ENCODE measurements at regions not wholly inside any gene's neighbourhood (a gene's known extent, or its start where the extent isn't known, plus 50 kb on each side); places are given as distances from the start of the nearest gene placed in this dataset.

- DNase-seq (ENCODE audit: low read depth, low spot score) = no peak
- no peak overlapping the region for H3K4me3 ChIP-seq (ENCODE audit: low read depth, low read length)
- in situ Hi-C loops (cut with HindIII; ENCODE audit: low sequenced_read_pairs) = no loop called here
- TF ChIP-seq CTCF (IDR thresholded peaks at IDR 0.05; ENCODE audit: low read depth, low read length) = no peak
These were observed 209.7 kb downstream of the RBM26 start for GRCh38 chr13:79196366-79196765.

- no peak overlapping the region for H3K4me3 ChIP-seq (ENCODE audit: low read depth, low read length)
- in situ Hi-C loops (cut with HindIII; ENCODE audit: low sequenced_read_pairs) = no loop called here
- TF ChIP-seq CTCF (IDR thresholded peaks at IDR 0.05; ENCODE audit: low read depth, low read length) = no peak
- DNase-seq (ENCODE audit: low read depth, low spot score) = no peak
These were observed 211.3 kb downstream of the RBM26 start for GRCh38 chr13:79194727-79195126.

- TF ChIP-seq CTCF (IDR thresholded peaks at IDR 0.05; ENCODE audit: low read depth, low read length) = no peak
- DNase-seq (ENCODE audit: low read depth, low spot score) = no peak
- H3K4me3 ChIP-seq (ENCODE audit: low read depth, low read length) = no peak overlapping the region
- in situ Hi-C loops (cut with HindIII; ENCODE audit: low sequenced_read_pairs) = no loop called here
These were observed 211.8 kb downstream of the RBM26 start for GRCh38 chr13:79194272-79194671.

GRCh38 chr13:79191501-79191900 is 214.6 kb downstream of the RBM26 start:
- DNase-seq (ENCODE audit: low read depth, low spot score) = no peak
- in situ Hi-C loops (cut with HindIII; ENCODE audit: low sequenced_read_pairs) = no loop called here
- TF ChIP-seq CTCF (IDR thresholded peaks at IDR 0.05; ENCODE audit: low read depth, low read length) = no peak
- no peak overlapping the region for H3K4me3 ChIP-seq (ENCODE audit: low read depth, low read length)

GRCh38 chr13:79190932-79191331 is 215.1 kb downstream of the RBM26 start:
- in situ Hi-C loops (cut with HindIII; ENCODE audit: low sequenced_read_pairs) = no loop called here
- H3K4me3 ChIP-seq (ENCODE audit: low read depth, low read length) = no peak overlapping the region
- no peak for TF ChIP-seq CTCF (IDR thresholded peaks at IDR 0.05; ENCODE audit: low read depth, low read length)
- DNase-seq (ENCODE audit: low read depth, low spot score) = no peak

- TF ChIP-seq CTCF (IDR thresholded peaks at IDR 0.05; ENCODE audit: low read depth, low read length) = no peak
- DNase-seq (ENCODE audit: low read depth, low spot score) = no peak
- in situ Hi-C loops (cut with HindIII; ENCODE audit: low sequenced_read_pairs) = no loop called here
- no peak overlapping the region for H3K4me3 ChIP-seq (ENCODE audit: low read depth, low read length)
These were observed 218.0 kb downstream of the RBM26 start for GRCh38 chr13:79187917-79188690.

All from astrocyte of the spinal cord (primary cell).